HAP-1 (cell line): ENCODE measurements at regions not wholly inside any gene's neighbourhood (a gene's known extent, or its start where the extent isn't known, plus 50 kb on each side); places are given as distances from the start of the nearest gene placed in this dataset.

Experiments
- DNase-seq, 2 experiments: peaks; one replicate each; pipeline ENCODE4 v3.0.0-alpha.2; 2016 to 2020; ENCODE audit warnings: low spot score in 2 of 2
- H3K27me3 ChIP-seq: fragments of 250-450 bp; sonication (Bioruptor Pico); 2 replicates; pipeline ENCODE4 v1.5.1; 2020; ENCODE audit warnings: low read depth, mild to moderate bottlenecking, moderate library complexity
- H3K36me3 ChIP-seq: fragments of 250-450 bp; sonication (Bioruptor Pico); replicated peaks from 2 replicates; pipeline ENCODE4 v1.5.1; 2020; ENCODE audit warnings: mild to moderate bottlenecking
- H3K4me1 ChIP-seq: fragments of 250-450 bp; sonication (Bioruptor Pico); 2 replicates; pipeline ENCODE4 v1.5.1; 2020; ENCODE audit warnings: mild to moderate bottlenecking
- H3K4me3 ChIP-seq: fragments of 250-450 bp; sonication (Bioruptor Pico); 2 replicates; pipeline ENCODE4 v1.5.1; 2020; ENCODE audit warnings: mild to moderate bottlenecking, moderate library complexity
- H3K9me3 ChIP-seq: fragments of 250-450 bp; sonication (Bioruptor Pico); 2 replicates; pipeline ENCODE4 v1.5.1; 2020; ENCODE audit warnings: mild to moderate bottlenecking, moderate library complexity
- in situ Hi-C: fragments of 300-500 bp; cut with MboI; formaldehyde crosslinking; loops from 3 replicates; pipeline ENCODE4 v1.14.3; 2020; ENCODE audit warnings: low sequenced_read_pairs, inconsistent platforms, mixed read lengths

DNA sequence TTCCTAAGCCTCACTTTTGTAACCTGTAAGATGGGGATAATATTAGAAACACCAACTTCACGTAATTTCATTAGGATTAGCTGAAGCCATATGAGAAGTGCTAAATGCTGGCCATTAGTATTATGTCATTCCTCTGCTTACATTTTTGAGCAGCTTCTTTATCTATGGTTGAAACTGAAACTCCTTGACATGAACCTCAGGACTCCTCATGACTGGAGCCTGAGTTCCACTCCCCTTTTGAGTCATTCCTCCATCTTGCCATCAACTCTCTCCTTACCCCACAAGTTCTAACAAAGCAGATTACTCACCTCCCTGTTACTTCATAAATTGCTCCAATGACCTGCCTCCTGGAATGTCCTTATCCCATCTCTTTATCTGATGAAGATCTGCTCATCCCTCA lies 123.2 kb upstream of the KCNIP4 start:
- Histone ChIP-seq H3K36me3 (no peaks in the 10 kb centered on the region), H3K4me3 (no peak overlapping the region), H3K4me1 (no peaks in the 10 kb centered on the region), H3K27me3 (no peaks in the 10 kb centered on the region), H3K9me3 (no peaks in the 10 kb centered on the region)
- DNase-seq: no peak
- in situ Hi-C loops: no loop called here

DNA sequence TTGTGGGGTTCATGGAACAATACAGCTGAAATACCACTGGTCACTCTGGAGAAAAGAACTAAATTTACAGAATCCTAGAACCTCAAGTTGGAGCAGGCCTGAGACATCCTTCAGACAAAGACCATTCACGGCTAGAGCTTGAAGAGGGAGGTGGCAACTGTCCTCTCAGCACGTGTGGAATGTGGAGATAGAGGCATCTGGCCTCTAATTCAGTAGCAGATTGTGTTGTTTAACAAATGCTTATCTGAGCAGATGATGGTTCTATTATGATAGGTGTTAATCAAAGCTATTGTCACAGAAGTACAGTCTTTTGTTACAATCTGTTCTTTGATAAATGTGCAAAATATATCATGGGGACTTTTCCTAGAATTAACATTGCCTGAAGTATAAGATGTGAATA lies 121.7 kb upstream of the KCNIP4 start:
- DNase-seq: no peak
- no peaks in the 10 kb centered on the region for H3K36me3 ChIP-seq
- in situ Hi-C loops: no loop called here
- no peak overlapping the region for H3K4me3 ChIP-seq
- H3K9me3 ChIP-seq: no peaks in the 10 kb centered on the region
- no peaks in the 10 kb centered on the region for H3K27me3 ChIP-seq
- no peaks in the 10 kb centered on the region for H3K4me1 ChIP-seq

DNA sequence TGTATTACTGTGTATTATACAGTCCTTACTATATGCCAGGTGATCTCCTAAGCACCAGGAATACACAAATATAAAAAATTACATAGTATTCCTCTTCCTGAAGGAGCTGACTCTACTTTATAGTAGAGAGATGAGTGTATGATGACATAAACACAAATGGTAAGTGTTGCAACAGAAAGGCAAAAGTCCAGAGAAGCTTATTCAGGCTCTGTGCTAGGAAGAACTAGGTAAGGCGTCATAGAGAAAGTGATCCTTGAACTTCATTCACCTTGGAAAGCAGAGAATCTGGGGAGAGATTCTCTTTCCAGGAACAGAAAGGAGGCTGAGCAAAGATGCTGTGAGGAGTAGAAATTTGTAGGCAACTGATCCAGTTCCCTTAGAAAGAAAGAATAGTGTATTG lies 115.0 kb upstream of the KCNIP4 start:
- DNase-seq: no peak
- Histone ChIP-seq H3K9me3 (0 out of 2 replicates have a peak, but pooled peaks cover 3% of the 10 kb centered on the region), H3K36me3 (no peaks in the 10 kb centered on the region), H3K4me3 (no peak overlapping the region), H3K4me1 (no peaks in the 10 kb centered on the region; the same call in 1 of the 2 replicates), H3K27me3 (no peaks in the 10 kb centered on the region)
- in situ Hi-C loops: no loop called here

DNA sequence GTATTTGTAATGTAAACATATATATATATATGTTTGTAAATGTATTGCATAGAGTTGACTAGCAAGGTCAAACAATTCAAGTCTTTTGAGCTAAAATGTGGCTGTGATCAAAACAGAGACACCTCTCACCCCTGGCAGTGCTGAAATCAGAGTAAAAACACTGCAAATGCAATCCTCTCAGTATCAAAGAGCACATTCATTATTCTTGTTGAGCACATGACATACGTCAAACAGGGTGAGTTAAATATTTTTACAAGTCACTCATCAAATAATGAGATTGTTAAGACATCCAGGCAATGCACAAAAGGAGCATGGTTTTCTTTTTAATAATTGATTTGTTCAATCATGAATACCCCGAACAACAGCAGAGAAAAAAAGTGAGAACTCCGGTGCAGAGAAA lies 114.1 kb upstream of the KCNIP4 start:
- Histone ChIP-seq H3K27me3 (no peaks in the 10 kb centered on the region), H3K4me3 (no peak overlapping the region), H3K4me1 (no peaks in the 10 kb centered on the region; the same call in 1 of the 2 replicates), H3K36me3 (no peaks in the 10 kb centered on the region), H3K9me3 (0 out of 2 replicates have a peak, but pooled peaks cover 3% of the 10 kb centered on the region)
- in situ Hi-C loops: no loop called here
- no peak for DNase-seq

DNA sequence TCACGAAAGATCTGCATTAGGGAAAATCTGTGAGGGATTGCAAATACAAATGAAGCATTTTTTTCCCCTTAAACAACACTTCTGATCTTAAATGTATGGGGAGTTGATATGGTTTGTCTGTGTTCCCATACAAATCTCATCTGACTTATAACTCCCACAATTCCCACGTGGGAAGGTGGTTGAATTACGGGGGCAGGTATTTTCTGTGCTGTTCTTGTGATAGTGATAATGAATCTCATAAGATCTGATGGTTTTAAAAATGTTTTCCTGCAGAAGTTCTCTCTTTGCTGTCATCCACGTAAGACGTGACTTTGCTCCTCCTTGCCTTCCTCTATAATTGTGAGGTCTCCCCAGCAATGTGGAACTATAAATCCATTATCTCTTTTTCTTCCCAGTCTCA lies 107.4 kb upstream of the KCNIP4 start:
- Histone ChIP-seq H3K4me3 (no peak overlapping the region), H3K9me3 (0 out of 2 replicates have a peak, but pooled peaks cover 3% of the 10 kb centered on the region), H3K36me3 (no peaks in the 10 kb centered on the region), H3K4me1 (peaks cover 8% of the 10 kb centered on the region; the same call in 1 of the 2 replicates), H3K27me3 (no peaks in the 10 kb centered on the region)
- DNase-seq: no peak
- in situ Hi-C loops: no loop called here

DNA sequence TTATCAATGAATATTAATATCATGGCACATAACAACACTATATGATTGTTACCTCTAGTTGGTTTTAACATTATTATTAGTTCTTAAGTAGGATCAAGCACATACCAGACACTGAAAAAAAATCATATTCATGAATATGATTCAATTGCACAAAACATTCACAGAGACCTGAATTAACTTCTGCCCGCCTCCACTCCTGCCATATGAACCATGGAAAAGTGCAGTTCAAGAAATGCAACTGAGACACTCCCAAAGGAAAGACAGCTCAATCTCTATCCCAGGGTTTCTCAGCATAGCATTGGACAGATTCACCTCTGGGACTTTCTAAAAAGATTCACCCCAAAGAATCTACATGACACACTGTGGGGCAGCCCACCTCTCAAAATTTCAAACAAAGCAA lies 103.5 kb upstream of the KCNIP4 start:
- no peak for DNase-seq
- Histone ChIP-seq H3K27me3 (no peaks in the 10 kb centered on the region), H3K4me1 (peaks cover 12% of the 10 kb centered on the region), H3K36me3 (no peaks in the 10 kb centered on the region), H3K4me3 (no peak overlapping the region), H3K9me3 (no peaks in the 10 kb centered on the region)
- in situ Hi-C loops: no loop called here

DNA sequence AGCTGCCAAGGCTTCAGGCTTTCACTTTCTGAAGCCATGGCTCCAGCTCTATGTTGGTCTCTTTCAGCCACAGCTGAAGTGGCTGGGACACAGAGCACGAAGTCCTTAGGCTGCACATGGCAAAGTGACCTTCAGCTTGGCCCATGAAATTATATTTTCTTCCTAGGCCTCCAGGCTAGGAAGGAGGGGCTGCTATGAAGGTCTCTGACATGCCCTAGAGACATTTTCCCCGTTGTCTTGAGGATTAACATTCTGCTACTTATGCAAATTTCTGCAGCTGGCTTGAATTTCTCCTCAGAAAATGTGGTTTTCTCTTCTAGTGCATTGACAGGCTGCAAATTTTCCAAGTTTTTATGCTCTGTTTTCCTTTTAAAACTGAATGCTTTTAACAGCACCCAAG lies 99.8 kb upstream of the KCNIP4 start:
- H3K27me3 ChIP-seq: no peaks in the 10 kb centered on the region; the same call in 1 of the 2 replicates
- H3K9me3 ChIP-seq: no peaks in the 10 kb centered on the region
- DNase-seq: peak; percentile 61
- no peaks in the 10 kb centered on the region for H3K36me3 ChIP-seq
- peaks cover 17% of the 10 kb centered on the region for H3K4me1 ChIP-seq
- in situ Hi-C loops: no loop called here
- H3K4me3 ChIP-seq: no peak overlapping the region

DNA sequence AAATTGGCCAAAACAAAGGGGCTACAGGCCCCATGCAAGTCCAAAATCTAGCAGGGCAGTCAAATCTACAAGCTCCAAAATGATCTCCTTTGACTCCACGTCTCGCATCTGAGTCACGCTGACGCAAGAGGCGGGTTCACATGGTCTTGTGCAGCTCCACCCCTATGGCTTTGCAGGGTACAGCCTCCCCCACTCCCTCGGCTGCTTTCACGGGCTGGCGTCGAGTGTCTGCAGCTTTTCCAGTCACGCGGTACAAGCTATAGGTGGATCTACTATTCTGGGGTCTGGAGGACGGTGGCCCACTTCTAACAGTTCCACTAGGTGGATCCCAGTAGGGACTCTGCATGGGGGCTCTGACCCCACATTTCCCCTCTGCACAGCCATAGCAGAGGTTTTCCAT lies 99.2 kb upstream of the KCNIP4 start:
- H3K27me3 ChIP-seq: no peaks in the 10 kb centered on the region; the same call in 1 of the 2 replicates
- H3K9me3 ChIP-seq: no peaks in the 10 kb centered on the region
- H3K4me1 ChIP-seq: peaks cover 17% of the 10 kb centered on the region
- no peak for DNase-seq
- no peak overlapping the region for H3K4me3 ChIP-seq
- no peaks in the 10 kb centered on the region for H3K36me3 ChIP-seq
- in situ Hi-C loops: no loop called here

DNA sequence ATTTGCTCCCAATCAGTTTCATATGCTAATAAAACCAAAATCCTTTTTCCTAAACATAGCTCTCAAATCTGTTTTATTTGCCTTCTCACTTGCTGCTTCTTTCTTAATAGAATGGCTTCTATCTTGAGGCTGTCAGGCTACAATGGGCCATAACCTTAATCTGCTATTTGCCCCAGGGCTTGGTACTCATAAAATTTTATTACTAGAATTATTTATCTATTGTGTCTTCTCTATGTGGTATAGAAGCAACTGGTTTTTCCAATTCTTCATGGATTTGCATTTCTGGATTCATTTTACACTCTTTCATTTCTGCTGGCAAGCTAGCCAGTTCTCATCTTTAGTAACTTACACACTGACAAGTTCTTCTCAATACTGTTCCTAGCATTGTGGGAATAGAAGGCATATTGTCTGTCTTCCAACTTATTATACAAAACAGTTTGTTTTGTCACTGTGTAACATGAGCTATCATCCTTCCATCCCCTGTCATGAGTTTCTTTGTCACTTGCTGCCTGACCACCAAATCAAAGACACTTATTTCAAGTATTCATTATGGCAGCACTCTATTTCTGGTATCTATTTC lies 96.6 kb upstream of the KCNIP4 start:
- in situ Hi-C loops: no loop called here
- Histone ChIP-seq H3K9me3 (no peaks in the 10 kb centered on the region), H3K4me1 (peaks cover 17% of the 10 kb centered on the region), H3K36me3 (no peaks in the 10 kb centered on the region), H3K27me3 (no peaks in the 10 kb centered on the region; the same call in 1 of the 2 replicates), H3K4me3 (no peak overlapping the region)
- DNase-seq: peak; percentile 65 to 92

DNA sequence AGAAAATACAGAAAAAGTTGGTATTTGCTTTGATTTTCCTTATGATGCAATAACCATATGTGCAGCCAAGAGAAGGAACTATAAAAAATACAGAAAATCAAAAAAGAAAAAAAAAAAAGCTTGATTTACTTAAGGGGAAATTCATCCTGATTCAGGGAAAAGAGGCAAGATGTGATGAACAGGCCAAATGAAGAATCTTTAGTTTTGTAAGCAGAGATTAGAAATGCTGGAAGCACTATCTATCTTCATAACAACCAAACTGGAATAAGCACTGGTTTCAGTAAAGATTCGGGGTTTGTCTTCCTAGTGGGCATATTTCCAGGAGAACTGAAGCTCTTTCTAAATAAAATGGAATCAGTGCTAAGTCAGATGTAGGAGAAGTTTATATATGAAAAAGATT lies 82.9 kb upstream of the KCNIP4 start:
- H3K4me1 ChIP-seq: no peaks in the 10 kb centered on the region
- H3K9me3 ChIP-seq: no peaks in the 10 kb centered on the region
- DNase-seq: no peak
- H3K4me3 ChIP-seq: no peak overlapping the region
- in situ Hi-C loops: no loop called here
- no peaks in the 10 kb centered on the region for H3K36me3 ChIP-seq
- no peaks in the 10 kb centered on the region for H3K27me3 ChIP-seq

DNA sequence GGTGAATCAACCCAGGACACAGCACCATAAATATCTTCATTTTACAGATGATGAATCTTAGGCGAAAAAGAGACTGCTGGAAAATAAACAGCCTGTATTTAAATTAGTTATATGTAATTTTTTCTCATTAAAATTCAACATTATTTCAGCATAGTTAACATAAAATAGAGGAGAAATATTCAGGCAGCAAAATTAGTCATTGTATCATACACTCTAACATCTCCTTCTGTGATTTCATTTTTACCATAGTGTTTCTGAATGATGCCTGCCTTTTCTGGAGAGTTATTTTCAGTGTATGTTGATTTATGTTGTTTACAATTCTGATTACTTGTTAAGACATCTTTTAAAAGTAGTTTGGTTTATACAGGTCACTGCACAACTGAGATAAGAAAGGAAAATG lies 82.3 kb upstream of the KCNIP4 start:
- in situ Hi-C loops: no loop called here
- no peaks in the 10 kb centered on the region for H3K36me3 ChIP-seq
- DNase-seq: no peak
- H3K27me3 ChIP-seq: no peaks in the 10 kb centered on the region
- no peak overlapping the region for H3K4me3 ChIP-seq
- H3K9me3 ChIP-seq: no peaks in the 10 kb centered on the region
- H3K4me1 ChIP-seq: no peaks in the 10 kb centered on the region

DNA sequence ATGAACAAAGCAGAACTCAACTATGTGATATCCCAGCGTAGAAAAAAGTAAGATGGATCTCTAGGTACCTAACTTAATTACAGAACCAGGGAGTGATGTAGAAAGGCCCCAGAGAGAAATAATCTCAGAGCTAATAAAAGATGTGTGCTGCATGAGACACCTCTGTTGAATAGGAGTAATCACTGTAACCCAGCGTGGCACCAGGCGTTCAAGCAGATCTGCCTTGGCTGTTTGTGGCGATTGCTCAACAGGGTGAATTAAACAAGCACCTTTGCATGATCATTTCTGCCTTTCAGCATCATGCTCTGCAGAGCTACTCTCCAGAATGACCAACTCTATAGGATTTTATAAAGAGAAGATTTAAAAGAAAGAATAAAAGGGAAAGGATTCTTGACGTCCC lies 81.7 kb upstream of the KCNIP4 start:
- Histone ChIP-seq H3K27me3 (no peaks in the 10 kb centered on the region), H3K4me1 (no peaks in the 10 kb centered on the region), H3K4me3 (no peak overlapping the region), H3K36me3 (no peaks in the 10 kb centered on the region), H3K9me3 (no peaks in the 10 kb centered on the region)
- in situ Hi-C loops: no loop called here
- DNase-seq: no peak

DNA sequence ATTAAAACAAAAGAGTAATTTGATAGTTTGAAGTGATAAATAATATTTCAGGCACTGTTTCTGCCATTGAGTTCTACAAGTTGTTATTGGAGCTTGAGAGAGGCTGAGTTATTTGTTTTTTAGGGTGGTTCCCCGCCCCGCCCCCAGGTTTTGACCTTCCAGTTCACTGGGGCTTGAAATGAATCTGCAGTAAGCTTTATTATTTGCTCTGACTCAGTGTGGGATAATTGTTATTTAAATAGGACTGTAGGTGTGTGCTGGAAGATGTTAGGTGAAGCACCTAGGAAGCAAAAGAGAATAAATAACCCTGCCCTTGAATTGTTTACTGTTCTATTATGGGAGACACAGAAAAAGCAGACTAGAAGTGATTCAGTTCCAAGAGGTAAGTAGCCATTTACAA lies 81.2 kb upstream of the KCNIP4 start:
- no peak overlapping the region for H3K4me3 ChIP-seq
- no peaks in the 10 kb centered on the region for H3K36me3 ChIP-seq
- DNase-seq: peak in 1 of 2 experiments; percentile 38
- in situ Hi-C loops: no loop called here
- no peaks in the 10 kb centered on the region for H3K27me3 ChIP-seq
- no peaks in the 10 kb centered on the region for H3K4me1 ChIP-seq
- no peaks in the 10 kb centered on the region for H3K9me3 ChIP-seq

DNA sequence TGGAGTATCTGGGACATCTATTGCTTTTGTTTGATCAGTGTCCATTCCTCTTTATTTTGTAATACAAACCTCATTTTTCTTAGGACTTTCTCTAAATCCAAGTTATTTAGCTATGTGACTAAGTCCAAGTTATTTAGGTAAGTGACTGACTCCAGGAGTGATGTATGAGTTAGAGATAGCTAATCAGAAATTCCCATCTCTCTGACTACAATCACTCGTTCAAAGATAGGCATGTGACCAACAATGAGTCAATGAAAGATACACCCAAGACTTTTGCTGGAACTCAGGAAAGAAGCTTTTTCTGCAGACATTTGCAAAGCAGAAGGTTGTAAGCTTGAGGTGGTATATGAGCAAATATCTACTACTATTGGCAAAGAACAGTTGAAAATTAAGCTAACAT lies 72.5 kb upstream of the KCNIP4 start:
- Histone ChIP-seq H3K4me3 (no peak overlapping the region), H3K27me3 (no peaks in the 10 kb centered on the region), H3K36me3 (no peaks in the 10 kb centered on the region), H3K9me3 (no peaks in the 10 kb centered on the region), H3K4me1 (0 out of 2 replicates have a peak, but pooled peaks cover 3% of the 10 kb centered on the region)
- in situ Hi-C loops: no loop called here
- no peak for DNase-seq

DNA sequence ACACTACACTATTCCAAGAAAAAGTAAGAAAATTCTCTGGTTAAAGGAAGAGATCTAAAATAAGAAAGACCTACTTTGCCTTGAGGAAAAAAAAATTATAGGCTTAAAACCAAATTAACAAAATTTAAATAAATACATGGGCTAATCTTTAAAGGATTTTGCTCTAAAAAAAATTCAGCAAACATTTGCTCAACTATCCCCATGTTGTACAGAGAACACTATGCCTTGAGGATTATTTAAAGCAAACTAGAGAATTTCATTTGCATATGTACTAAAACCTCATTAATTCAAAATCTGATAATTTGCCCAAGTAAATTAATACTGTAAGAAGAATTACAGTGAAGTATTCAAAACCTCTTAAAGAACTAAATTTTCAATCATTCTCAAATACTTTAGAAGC lies 71.6 kb upstream of the KCNIP4 start:
- H3K27me3 ChIP-seq: no peaks in the 10 kb centered on the region
- no peak overlapping the region for H3K4me3 ChIP-seq
- in situ Hi-C loops: no loop called here
- H3K9me3 ChIP-seq: no peaks in the 10 kb centered on the region
- DNase-seq: no peak
- H3K36me3 ChIP-seq: no peaks in the 10 kb centered on the region
- H3K4me1 ChIP-seq: 0 out of 2 replicates have a peak, but pooled peaks cover 3% of the 10 kb centered on the region
